ENCODE measurements at regions not wholly inside any gene's neighbourhood (a gene's known extent, or its start where the extent isn't known, plus 50 kb on each side); places are given as distances from the start of the nearest gene placed in this dataset.

- in situ Hi-C loops (cut with MboI) = no loop called here
- H3K4me3 ChIP-seq = no peak overlapping the region
- no peaks in the 10 kb centered on the region for H3K27me3 ChIP-seq (replicated peaks; ENCODE audit: insufficient read depth)
- no peaks in the 10 kb centered on the region for H3K36me3 ChIP-seq (ENCODE audit: low read depth)
- no peaks in the 10 kb centered on the region for H3K9me3 ChIP-seq (ENCODE audit: low read depth)
- TF ChIP-seq EZH2 (IDR thresholded peaks at IDR 0.05; ENCODE audit: insufficient read depth, poor library complexity, severe bottlenecking) (no peak), EZH2phosphoT487 (IDR thresholded peaks at IDR 0.05; ENCODE audit: insufficient read depth, low read depth) (no peak)
- 6 to 16% methylated on average over 2 of the region's 2 CpGs for WGBS, 2 experiments (ENCODE audit: low coverage in 1 of 2, low lambda C conversion rate in 2 of 2, missing lambda C conversion rate in 2 of 2)
- H2AFZ ChIP-seq = no peak overlapping the region
- H3K4me2 ChIP-seq (ENCODE audit: unreplicated experiment) = no peak overlapping the region
- H3K9me2 ChIP-seq (ENCODE audit: insufficient read depth) = no peaks in the 10 kb centered on the region
- DNase-seq = no peak
- H3K9ac ChIP-seq = no peak overlapping the region
- H3K79me2 ChIP-seq (ENCODE audit: insufficient read depth) = no peaks in the 10 kb centered on the region
- no peak overlapping the region for H3K27ac ChIP-seq
- H3F3A ChIP-seq (ENCODE audit: insufficient read depth) = no peaks in the 10 kb centered on the region
- no peaks in the 10 kb centered on the region for H3K4me1 ChIP-seq (ENCODE audit: insufficient read depth)
- no peaks in the 10 kb centered on the region for H4K20me1 ChIP-seq (ENCODE audit: insufficient read depth)
Measured at GRCh38 chr5:88450239-88450638, 181.6 kb upstream of the TMEM161B start.

- H3K79me2 ChIP-seq (ENCODE audit: insufficient read depth) = no peaks in the 10 kb centered on the region
- no peaks in the 10 kb centered on the region for H3K27me3 ChIP-seq (replicated peaks; ENCODE audit: insufficient read depth)
- H3K36me3 ChIP-seq (ENCODE audit: low read depth) = no peaks in the 10 kb centered on the region
- H3F3A ChIP-seq (ENCODE audit: insufficient read depth) = no peaks in the 10 kb centered on the region
- H3K9me3 ChIP-seq (ENCODE audit: low read depth) = no peaks in the 10 kb centered on the region
- H3K4me2 ChIP-seq (ENCODE audit: unreplicated experiment) = peak overlapping the region; percentile 1
- WGBS, 2 experiments (ENCODE audit: low coverage in 1 of 2, low lambda C conversion rate in 2 of 2, missing lambda C conversion rate in 2 of 2) = 38 to 72% methylated on average over 1 of the region's 1 CpG
- TF ChIP-seq EZH2phosphoT487 (IDR thresholded peaks at IDR 0.05; ENCODE audit: insufficient read depth, low read depth) = no peak
- no peak for TF ChIP-seq EZH2 (IDR thresholded peaks at IDR 0.05; ENCODE audit: insufficient read depth, poor library complexity, severe bottlenecking)
- no peak overlapping the region for H2AFZ ChIP-seq
- no peak overlapping the region for H3K4me3 ChIP-seq
- no peak overlapping the region for H3K9ac ChIP-seq
- DNase-seq = peak; percentile 27
- in situ Hi-C loops (cut with MboI) = no loop called here
- 0 out of 2 replicates have a peak, but pooled peaks cover 10% of the 10 kb centered on the region for H3K4me1 ChIP-seq (ENCODE audit: insufficient read depth)
- no peak overlapping the region for H3K27ac ChIP-seq
- H3K9me2 ChIP-seq (ENCODE audit: insufficient read depth) = no peaks in the 10 kb centered on the region
- H4K20me1 ChIP-seq (ENCODE audit: insufficient read depth) = no peaks in the 10 kb centered on the region
Measured at GRCh38 chr5:88438006-88438405, 169.4 kb upstream of the TMEM161B start.

- H3K9me3 ChIP-seq (ENCODE audit: low read depth) = no peaks in the 10 kb centered on the region
- no peak overlapping the region for H3K4me3 ChIP-seq
- no peak overlapping the region for H3K27ac ChIP-seq
- 0 out of 2 replicates have a peak, but pooled peaks cover 10% of the 10 kb centered on the region for H3K4me1 ChIP-seq (ENCODE audit: insufficient read depth)
- no peak overlapping the region for H3K9ac ChIP-seq
- no peaks in the 10 kb centered on the region for H4K20me1 ChIP-seq (ENCODE audit: insufficient read depth)
- H3K9me2 ChIP-seq (ENCODE audit: insufficient read depth) = no peaks in the 10 kb centered on the region
- WGBS, 2 experiments (ENCODE audit: low coverage in 1 of 2, low lambda C conversion rate in 2 of 2, missing lambda C conversion rate in 2 of 2) = 89 to 91% methylated on average over 2 of the region's 2 CpGs
- no peaks in the 10 kb centered on the region for H3K79me2 ChIP-seq (ENCODE audit: insufficient read depth)
- no peak for DNase-seq
- H2AFZ ChIP-seq = no peak overlapping the region
- in situ Hi-C loops (cut with MboI) = no loop called here
- no peak overlapping the region for H3K4me2 ChIP-seq (ENCODE audit: unreplicated experiment)
- H3F3A ChIP-seq (ENCODE audit: insufficient read depth) = no peaks in the 10 kb centered on the region
- TF ChIP-seq EZH2phosphoT487 (IDR thresholded peaks at IDR 0.05; ENCODE audit: insufficient read depth, low read depth) (no peak), EZH2 (IDR thresholded peaks at IDR 0.05; ENCODE audit: insufficient read depth, poor library complexity, severe bottlenecking) (no peak)
- no peaks in the 10 kb centered on the region for H3K27me3 ChIP-seq (replicated peaks; ENCODE audit: insufficient read depth)
- H3K36me3 ChIP-seq (ENCODE audit: low read depth) = no peaks in the 10 kb centered on the region
Measured at GRCh38 chr5:88436290-88436689, 167.6 kb upstream of the TMEM161B start.

GRCh38 chr5:88428633-88429032 is 160.0 kb upstream of the TMEM161B start:
- in situ Hi-C loops (cut with MboI) = no loop called here
- Histone ChIP-seq H3K9me3 (ENCODE audit: low read depth) (no peaks in the 10 kb centered on the region), H4K20me1 (ENCODE audit: insufficient read depth) (no peaks in the 10 kb centered on the region), H3K27ac (no peak overlapping the region), H3K9me2 (ENCODE audit: insufficient read depth) (no peaks in the 10 kb centered on the region), H3K4me1 (ENCODE audit: insufficient read depth) (no peaks in the 10 kb centered on the region), H3F3A (ENCODE audit: insufficient read depth) (no peaks in the 10 kb centered on the region), H3K27me3 (replicated peaks; ENCODE audit: insufficient read depth) (no peaks in the 10 kb centered on the region), H3K36me3 (ENCODE audit: low read depth) (no peaks in the 10 kb centered on the region), H3K79me2 (ENCODE audit: insufficient read depth) (no peaks in the 10 kb centered on the region), H3K4me2 (ENCODE audit: unreplicated experiment) (no peak overlapping the region), H2AFZ (no peak overlapping the region), H3K4me3 (no peak overlapping the region), H3K9ac (no peak overlapping the region)
- TF ChIP-seq EZH2 (IDR thresholded peaks at IDR 0.05; ENCODE audit: insufficient read depth, poor library complexity, severe bottlenecking) = no peak
- TF ChIP-seq EZH2phosphoT487 (IDR thresholded peaks at IDR 0.05; ENCODE audit: insufficient read depth, low read depth) = no peak
- 5 to 11% methylated on average over 1 of the region's 1 CpG for WGBS, 2 experiments (ENCODE audit: low coverage in 1 of 2, low lambda C conversion rate in 2 of 2, missing lambda C conversion rate in 2 of 2)
- DNase-seq = no peak

- H3K9me3 ChIP-seq (ENCODE audit: low read depth) = no peaks in the 10 kb centered on the region
- no peaks in the 10 kb centered on the region for H3F3A ChIP-seq (ENCODE audit: insufficient read depth)
- in situ Hi-C loops (cut with MboI) = no loop called here
- no peaks in the 10 kb centered on the region for H3K27me3 ChIP-seq (replicated peaks; ENCODE audit: insufficient read depth)
- DNase-seq = no peak
- H2AFZ ChIP-seq = no peak overlapping the region
- no peaks in the 10 kb centered on the region for H3K4me1 ChIP-seq (ENCODE audit: insufficient read depth)
- no peak overlapping the region for H3K27ac ChIP-seq
- no peaks in the 10 kb centered on the region for H3K9me2 ChIP-seq (ENCODE audit: insufficient read depth)
- TF ChIP-seq EZH2 (IDR thresholded peaks at IDR 0.05; ENCODE audit: insufficient read depth, poor library complexity, severe bottlenecking) (no peak), EZH2phosphoT487 (IDR thresholded peaks at IDR 0.05; ENCODE audit: insufficient read depth, low read depth) (no peak)
- no peak overlapping the region for H3K4me3 ChIP-seq
- H4K20me1 ChIP-seq (ENCODE audit: insufficient read depth) = no peaks in the 10 kb centered on the region
- H3K79me2 ChIP-seq (ENCODE audit: insufficient read depth) = no peaks in the 10 kb centered on the region
- no peak overlapping the region for H3K9ac ChIP-seq
- no peaks in the 10 kb centered on the region for H3K36me3 ChIP-seq (ENCODE audit: low read depth)
- no peak overlapping the region for H3K4me2 ChIP-seq (ENCODE audit: unreplicated experiment)
Measured at GRCh38 chr5:88426441-88426840, 157.8 kb upstream of the TMEM161B start.
